HG03558 (cell line): ENCODE measurements at regions not wholly inside any gene's neighbourhood (a gene's known extent, or its start where the extent isn't known, plus 50 kb on each side); places are given as distances from the start of the nearest gene placed in this dataset.
"Not testable (repeated sequence)": the region's sequence is repeated elsewhere in the genome, so short reads cannot be mapped to it uniquely, and the experiment has no call there.

Source experiments
- ATAC-seq: cut with Tn5 transposase; IDR thresholded peaks from one replicate; pipeline ENCODE4 v1.9.1; 2021; ENCODE audit warnings: moderate number of reproducible peaks; ENCODE audit not compliant: unreplicated experiment; ENCODE audit errors: extremely low read depth

DNA sequence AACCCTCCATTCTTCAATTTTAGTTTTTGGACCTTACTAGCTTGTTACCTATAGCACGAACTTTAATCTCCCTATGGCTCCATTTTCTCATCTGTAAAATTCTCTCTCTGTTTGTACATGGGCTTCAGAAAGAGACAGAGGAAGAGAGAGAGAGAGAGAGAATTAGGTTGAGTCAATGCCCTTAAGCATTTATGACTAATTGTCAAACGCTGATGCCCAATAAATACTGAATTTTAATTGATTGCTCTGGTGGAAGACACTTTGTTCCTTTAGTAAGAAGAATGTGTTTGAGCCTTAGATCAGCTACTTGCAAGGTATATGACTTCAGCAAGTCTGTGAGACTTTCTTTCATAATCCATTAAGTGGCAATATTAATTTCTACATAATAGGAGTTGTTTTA, 743.1 kb upstream of the ADGRL4 start:
- no peak for ATAC-seq

DNA sequence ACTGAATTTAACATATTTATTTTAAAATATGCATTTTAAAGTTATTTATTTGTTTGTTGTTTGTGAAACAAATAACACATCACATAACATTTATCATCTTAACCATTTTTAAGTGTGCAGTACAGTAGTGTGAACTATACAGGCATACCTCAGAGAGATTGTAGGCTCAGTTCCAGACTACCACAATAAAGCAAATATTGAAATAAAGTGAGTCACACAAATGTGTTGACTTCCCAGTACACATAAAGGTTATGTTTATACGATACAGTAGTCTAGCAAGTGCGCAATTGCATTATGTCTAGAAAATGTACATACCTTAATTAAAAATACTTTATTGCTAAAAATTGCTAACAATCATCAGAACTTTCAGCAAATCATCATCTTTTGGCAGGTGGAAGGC, 739.4 kb upstream of the ADGRL4 start:
- no peak for ATAC-seq

DNA sequence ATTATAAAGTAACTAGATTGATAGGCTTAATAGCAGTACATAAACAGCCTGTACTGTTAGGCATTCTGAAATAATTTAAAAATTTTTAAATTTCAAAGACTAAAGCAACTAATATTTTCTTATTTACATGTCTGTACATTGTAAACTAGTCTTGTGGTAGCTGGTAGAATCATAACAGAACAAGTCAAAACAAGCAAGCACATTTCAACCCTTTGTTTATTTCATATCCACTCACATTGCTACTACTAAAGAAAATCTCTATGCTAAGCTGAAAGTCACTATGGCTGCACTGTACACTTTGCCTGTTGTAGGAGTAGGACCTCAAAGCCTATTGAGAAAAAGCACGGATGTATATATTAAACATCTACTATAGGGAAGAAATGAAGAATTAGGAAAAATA, 738.2 kb upstream of the ADGRL4 start:
- no peak for ATAC-seq

DNA sequence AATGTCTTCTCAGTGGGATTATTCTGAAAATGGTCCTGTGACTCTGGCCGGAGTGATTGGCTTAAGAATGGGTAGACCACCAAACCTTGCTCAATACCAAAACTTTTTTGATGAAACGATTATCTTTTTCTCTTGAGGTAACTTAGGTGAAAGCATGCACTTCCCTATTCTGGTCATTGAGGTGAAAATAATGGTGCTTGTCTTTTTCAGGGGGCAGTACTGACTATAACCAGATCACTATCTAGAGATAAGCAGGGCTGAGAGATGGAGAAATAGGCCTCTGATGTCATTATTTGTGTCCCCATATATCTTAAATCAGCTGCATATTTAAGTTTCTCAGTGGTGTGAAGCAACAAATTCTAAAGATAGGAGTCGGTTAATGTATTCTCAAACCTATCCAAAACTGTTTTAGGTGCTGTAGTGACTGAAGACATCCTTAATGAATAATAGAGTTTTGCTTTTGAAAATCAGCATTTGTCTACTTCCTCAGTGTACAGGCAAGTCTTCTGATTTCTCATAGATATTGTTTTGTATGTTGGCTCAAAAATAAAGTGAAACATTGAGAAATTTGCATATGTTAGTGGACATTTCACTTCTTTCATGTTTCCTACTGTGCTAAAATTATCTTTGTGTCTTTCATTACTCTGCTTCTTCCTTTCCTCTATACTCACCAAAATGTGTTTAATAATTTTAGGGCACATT, 735.3 kb upstream of the ADGRL4 start:
- peak; percentile 87 for ATAC-seq

DNA sequence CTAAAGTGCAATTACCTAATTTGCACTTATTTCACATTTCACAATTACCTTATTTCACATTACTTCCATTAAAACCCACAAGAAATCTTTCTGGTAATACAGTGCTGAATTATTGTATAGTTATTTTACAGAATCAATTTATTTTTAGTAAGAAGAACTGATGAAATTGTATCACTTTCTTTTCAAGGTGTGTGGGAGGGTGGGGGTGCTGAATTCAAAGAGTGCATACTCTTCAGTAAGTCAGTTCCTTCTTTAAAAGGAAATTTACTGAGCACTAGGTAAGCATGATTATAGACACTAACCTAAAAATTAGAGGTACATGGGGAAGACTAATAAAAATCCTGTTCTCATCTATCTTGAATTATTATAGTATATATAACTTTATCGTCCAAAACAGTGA, 731.6 kb upstream of the ADGRL4 start:
- no peak for ATAC-seq

DNA sequence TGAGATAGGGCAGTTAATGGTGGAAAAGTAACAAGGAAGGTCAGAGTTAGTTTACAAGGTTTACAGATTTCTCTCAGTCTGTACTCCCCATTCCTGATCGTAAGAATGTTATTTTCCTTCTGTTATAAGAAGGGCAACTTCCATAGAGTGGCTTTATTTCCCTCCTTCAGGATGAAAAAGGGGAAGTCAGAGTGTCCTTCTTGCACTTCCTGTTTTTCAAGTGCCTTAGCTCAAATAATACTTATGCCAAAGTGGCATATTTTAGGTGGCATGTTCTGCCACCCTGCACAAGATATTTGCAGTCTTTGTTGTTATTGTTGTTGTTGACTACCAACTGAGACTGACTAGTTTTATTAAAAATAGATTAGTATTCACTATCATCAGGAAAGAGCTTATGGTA, 730.7 kb upstream of the ADGRL4 start:
- ATAC-seq: no peak

DNA sequence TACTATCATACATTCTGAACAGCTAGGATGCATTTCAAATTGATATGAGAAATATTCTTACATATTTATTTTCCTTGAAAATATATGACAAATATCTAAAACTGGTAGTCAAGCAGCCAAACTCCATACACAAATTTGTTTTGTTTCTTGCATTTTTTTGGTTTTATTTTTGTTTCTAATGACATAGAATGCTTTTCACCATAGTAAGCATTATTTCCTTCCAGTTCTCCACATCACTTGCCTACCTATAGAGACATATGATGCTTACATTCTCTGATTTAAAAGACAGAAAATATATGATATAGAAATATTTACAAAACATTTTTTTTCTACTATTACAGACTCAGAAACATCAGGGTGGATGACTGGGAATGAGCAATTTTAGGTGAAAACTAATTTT, 726.4 kb upstream of the ADGRL4 start:
- no peak for ATAC-seq

DNA sequence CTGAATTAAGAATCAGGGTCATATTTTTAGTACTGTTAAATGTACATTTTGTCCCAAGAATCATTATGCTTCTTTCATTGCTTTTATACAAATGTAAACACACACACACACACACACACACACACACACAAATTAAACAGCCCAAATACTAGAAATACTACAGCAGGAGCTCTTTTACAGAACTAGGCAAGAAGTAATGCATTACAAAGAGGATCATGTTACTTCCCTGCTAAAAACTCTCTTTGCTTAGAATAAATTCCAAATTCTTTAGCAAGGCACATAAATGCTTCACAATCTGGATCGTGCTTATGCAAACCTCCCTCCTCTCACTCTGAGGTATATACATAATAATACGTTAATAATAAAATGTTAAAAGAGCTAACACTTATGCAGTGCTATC, 720.4 kb upstream of the ADGRL4 start:
- no peak for ATAC-seq

DNA sequence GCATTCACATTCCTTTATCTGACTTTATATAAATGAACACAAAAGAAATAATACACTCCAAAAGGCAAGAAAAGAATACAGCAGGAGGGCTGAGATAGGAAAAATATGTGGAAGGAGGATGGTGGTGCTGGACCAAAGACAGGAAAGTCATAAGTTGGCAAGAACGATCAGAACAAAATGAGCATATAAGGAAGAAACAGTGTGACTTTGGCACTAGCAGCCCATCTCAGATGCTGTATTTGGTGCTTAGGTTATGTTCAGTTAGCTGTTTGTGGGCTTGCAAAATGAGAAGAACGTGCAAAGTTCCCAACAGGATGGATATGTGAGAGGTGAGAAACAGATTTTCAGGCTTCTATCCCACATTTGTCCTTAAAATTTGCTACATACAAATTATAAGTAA, 719.8 kb upstream of the ADGRL4 start:
- no peak for ATAC-seq

DNA sequence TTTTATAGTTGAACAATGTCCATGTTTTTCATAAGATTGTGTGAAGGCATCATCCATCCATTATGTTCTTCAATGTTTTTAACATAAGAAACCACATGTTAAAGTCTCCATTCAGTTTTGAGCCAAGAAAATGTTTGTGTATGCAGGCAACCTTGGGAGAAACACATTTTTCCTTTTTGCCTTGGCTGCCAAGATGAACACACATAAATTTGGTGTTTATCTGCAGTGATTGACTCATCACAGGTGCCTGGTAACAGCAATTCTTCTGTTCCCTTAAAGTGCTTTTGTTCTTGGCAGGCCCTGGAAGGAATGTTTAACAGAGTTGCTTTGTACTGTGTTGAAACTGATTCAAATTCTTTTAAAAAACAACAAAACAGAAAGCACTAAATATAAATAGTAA, 709.9 kb upstream of the ADGRL4 start:
- no peak for ATAC-seq

DNA sequence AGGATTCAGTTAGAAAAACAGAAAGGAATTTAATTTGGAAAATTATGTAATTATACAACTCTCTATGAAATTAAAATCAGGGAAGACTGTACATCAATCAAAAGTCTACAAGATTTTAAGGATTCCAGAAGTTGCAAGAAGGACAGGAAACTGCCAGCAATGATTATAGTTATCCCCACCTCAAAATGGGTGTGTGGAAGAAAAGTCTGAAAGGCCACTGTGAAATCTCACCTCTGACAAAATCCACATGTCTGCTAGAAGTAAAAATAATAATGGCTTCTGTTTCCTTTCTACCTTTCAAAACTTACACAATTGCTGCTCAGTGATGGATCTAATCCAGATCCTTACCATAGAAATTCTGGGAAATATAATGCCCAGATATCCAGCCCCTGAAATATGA, 708.1 kb upstream of the ADGRL4 start:
- no peak for ATAC-seq

DNA sequence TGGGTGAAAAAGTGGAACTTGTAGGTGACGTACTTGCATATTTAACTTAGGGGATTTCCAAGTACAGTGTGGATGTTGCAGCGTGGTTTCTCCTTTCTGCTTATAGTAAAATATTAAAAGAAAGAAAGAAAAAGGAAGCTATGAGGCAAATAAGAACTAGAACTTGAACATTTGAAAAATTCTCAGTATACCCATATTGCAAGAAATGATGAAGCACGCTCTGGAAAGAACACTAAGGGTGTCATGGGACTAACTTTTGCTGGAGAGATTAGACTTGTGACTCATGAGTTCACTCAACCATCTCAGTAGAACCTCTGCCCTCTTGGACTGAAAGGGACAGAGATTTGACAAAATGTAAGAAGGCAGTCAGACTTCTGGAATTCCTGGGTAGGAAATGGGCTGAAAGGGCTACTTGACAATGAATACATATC, 704.5 kb upstream of the ADGRL4 start:
- peak; percentile 94 for ATAC-seq

DNA sequence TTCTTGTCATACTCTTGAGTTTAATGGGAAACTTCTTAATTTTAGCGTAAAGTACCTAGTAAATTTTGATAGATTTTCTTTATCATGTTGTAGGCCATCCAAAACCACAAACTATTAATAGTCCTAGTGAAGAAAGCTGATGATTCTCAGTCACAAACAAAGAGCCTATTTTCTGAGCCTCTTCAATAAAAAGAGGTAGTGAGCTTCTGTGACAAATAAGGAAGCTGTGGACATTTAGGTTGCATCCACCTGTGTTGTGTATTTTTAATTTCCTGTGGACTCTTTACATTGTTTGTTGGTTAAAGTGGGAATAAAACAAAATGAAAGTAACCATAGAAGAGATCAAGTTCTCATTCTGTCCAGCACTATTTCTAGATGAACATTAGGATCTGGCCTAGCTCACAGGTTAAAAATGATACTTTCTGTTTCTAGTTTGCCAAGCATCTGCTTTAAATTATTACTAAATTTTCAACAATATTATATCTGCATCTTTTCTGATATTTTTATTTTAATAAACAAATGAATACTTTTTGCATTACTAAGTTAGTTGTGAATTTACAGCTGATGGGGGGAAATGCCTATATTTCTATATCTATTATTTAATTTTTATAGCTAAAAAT, 702.2 kb upstream of the ADGRL4 start:
- no peak for ATAC-seq

DNA sequence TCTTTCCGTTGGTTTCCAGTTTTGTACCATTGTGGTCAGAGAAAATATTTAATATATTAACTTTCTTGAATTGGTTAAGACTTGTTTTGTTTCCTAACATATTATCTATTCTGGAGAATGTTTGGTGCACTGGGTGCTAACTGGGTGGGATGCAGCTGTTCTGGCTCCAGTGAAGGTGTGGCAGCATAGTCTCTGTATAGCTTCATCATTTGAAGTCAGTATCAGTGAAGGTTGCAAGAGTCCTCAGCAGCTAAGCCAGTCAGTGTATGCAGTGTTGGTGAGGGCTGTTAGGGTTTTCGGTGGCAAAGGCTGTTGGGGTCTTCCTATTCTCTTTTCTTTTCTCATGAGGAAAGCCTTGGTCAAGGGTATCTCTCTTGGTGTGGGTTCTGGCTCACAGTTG, 698.7 kb upstream of the ADGRL4 start:
- no peak for ATAC-seq

DNA sequence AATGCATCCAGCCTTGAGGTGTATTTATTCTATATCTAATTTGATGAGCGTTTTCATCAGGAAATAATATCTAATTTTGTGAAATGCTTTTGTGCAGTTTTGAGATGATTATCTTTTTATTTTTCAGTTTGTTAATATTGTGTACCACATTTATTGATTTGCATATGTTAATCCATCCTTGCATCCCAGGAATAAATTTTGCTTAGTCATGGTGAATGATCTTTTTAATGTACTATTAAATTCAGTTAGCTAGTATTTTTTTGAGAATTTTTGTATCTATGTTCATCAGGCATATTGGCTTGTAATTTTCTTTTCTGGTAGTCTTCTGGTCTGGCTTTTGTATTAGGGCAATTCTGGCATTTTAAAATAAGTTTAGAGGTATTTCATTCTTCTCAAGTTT, 697.5 kb upstream of the ADGRL4 start:
- ATAC-seq: no peak

DNA sequence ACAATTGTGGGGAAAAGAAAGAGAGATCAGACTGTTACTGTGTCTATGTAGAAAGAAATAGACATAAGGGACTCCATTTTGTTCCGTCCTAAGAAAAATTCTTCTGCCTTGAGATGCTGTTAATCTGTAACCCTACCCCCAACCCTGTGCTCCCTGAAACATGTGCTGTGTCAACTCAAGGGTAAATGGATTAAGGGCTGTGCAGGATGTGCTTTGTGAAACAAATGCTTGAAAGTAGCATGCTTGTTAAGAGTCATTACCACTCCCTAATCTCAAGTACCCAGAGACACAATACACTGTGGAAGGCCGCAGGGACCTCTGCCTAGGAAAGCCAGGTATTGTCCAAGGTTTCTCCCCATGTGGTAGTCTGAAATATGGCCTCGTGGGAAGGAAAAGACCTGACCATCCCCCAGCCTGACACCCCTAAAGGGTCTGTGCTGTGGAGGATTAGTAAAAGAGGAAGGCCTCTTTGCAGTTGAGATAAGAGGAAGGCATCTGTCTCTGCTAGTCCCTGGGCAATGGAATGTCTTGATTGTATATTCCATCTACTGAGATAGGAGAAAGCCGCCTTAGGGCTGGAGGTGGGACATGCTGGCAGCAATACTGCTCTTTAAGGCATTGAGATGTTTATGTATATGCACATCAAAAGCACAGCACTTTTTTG, 695.9 kb upstream of the ADGRL4 start:
- not testable (repeated sequence) for ATAC-seq

DNA sequence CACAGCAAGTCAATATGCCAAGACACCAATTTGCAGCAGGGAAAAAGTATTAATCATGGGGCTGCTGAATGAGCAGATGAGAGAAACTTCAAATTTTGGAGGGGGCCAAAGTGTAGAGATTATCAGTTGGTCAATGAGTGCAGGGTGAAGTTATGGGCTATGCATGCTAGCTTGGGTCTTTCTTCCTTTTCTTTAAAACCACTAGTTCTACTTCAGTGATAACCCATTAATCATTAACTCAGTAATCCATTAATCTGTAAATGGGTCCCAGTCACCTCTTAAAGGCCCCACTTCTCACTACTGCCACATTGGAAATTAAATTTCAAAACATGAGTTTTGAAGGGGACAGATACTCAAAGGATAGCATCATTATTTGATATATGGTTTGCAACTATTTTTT, 688.6 kb upstream of the ADGRL4 start:
- ATAC-seq: peak; percentile 83

DNA sequence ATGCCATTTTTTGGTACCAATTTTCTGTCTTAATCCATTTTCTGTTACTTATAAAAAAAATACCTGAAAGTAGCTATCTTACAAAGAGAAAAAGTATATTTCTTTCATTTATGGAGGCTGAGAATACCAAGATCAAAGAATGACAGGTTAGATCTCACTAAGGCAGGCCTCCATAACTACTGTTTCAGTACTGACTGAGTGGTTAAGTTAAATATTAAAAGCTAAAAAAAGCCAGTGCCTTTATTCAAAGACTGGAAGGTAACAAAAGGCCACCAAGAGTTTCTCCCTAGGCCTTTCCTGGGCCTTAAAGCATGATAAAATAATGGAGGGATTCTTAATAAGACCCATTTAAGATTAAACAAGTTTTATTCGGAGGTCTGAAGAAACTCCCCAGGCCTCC, 687.7 kb upstream of the ADGRL4 start:
- ATAC-seq: no peak

DNA sequence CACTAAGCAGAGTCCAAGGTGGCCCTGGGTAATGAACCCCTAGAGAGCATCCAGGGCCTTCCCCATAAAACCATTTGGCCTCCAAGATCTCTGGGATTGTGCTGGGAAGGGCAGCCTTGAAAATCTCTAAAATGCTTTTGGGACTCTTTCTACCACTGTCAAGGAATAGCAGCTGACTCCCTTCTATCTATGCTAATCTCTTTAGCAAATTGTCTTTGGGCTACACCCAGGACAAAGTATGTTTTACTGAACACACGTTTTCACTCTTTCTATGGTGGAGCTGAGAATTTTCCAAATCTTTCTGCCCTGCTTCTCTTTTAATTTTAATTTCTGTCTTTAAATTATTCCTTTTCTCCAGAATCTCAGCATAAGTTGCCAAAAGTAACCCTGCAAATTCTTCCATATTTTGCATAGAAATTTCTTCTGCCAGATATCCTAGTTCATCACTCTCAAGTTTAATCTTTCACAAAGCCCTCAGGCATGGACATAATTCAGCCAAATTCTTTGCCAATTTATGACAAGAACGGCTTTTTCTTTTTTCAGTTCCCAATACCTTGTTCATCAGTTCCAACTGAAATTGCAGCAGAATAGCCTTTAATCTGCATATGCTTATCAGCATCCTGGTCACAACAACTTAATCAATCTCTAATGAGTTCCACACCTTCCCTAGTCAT, 687.0 kb upstream of the ADGRL4 start:
- no peak for ATAC-seq

DNA sequence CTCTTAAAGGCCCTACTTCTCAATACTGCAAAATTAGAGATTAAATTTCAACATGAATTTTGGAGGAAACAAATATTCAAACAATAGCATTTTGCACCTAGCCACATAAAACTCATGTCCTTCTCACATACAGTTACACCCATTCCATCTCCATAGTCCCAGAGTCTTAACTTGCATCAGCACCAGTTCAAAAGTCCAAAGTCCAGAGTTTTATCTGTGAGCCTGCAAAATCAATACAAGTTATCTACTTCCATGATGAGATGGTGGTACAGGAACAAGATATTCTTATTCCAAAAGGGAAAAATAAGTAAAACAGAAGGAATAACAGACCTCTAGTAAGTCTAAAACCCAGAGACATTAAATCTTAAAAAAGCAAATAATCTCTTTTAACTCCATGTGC, 686.0 kb upstream of the ADGRL4 start:
- no peak for ATAC-seq

DNA sequence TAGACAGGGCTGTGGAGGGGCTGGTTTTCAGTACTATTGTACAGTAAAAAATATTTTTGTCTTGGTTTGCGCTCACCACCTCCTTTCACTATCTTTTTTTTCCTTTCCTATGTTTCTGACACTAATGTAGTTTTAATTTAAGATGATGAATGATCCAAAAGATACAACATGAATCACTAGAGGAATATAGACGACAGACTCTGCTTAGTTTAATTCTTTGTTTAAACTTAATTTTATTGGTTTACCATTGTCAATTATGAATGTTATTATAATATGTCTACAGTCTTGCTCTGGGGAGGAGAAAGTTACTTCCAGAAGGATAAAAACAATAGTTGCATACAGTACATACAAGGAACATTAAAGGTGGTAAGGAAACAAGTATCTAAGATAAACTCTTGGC, 682.4 kb upstream of the ADGRL4 start:
- no peak for ATAC-seq
